Nephron progenitor cell (in vitro differentiated cells): ENCODE measurements at regions not wholly inside any gene's neighbourhood (a gene's known extent, or its start where the extent isn't known, plus 50 kb on each side); places are given as distances from the start of the nearest gene placed in this dataset.

ENCODE experiments used
- DNase-seq: peaks from one replicate; pipeline ENCODE4 v3.0.0; 2021
- H3K27ac Mint-ChIP-seq: 2 replicates; pipeline ENCODE4 v1.8.0; 2021; ENCODE audit warnings: mild to moderate bottlenecking, moderate library complexity, mixed read lengths
- H3K27me3 Mint-ChIP-seq: 2 replicates; pipeline ENCODE4 v1.8.0; 2021; ENCODE audit warnings: mild to moderate bottlenecking, low read depth, mixed read lengths; ENCODE audit not compliant: poor library complexity
- H3K36me3 Mint-ChIP-seq: 2 replicates; pipeline ENCODE4 v1.8.0; 2021; ENCODE audit warnings: low read depth, mixed read lengths
- H3K4me1 Mint-ChIP-seq: 2 replicates; pipeline ENCODE4 v1.8.0; 2021; ENCODE audit warnings: mixed read lengths
- H3K4me3 Mint-ChIP-seq: 2 replicates; pipeline ENCODE4 v1.8.0; 2021; ENCODE audit warnings: mild to moderate bottlenecking, moderate library complexity, mixed read lengths
- H3K9me3 Mint-ChIP-seq: 2 replicates; pipeline ENCODE4 v1.8.0; 2021; ENCODE audit warnings: mild to moderate bottlenecking, moderate library complexity, mixed read lengths
- TF ChIP-seq, protein P1 (sequence below): fragments of 200-600 bp; sonication (generic); IDR thresholded peaks from 2 replicates; pipeline ENCODE4 v1.5.0; 2021; ENCODE audit warnings: antibody characterized with exemption

GRCh38 chr5:174231956-174232487, 186.5 kb downstream of the NSG2 start:
- no peak overlapping the region for H3K27ac Mint-ChIP-seq
- peaks cover 16% of the 10 kb centered on the region for H3K27me3 Mint-ChIP-seq
- no peak for DNase-seq
- no peaks in the 10 kb centered on the region for H3K9me3 Mint-ChIP-seq
- H3K36me3 Mint-ChIP-seq: no peaks in the 10 kb centered on the region
- H3K4me1 Mint-ChIP-seq: peaks cover 7% of the 10 kb centered on the region
- no peak overlapping the region for H3K4me3 Mint-ChIP-seq
- TF ChIP-seq, protein P1, sequence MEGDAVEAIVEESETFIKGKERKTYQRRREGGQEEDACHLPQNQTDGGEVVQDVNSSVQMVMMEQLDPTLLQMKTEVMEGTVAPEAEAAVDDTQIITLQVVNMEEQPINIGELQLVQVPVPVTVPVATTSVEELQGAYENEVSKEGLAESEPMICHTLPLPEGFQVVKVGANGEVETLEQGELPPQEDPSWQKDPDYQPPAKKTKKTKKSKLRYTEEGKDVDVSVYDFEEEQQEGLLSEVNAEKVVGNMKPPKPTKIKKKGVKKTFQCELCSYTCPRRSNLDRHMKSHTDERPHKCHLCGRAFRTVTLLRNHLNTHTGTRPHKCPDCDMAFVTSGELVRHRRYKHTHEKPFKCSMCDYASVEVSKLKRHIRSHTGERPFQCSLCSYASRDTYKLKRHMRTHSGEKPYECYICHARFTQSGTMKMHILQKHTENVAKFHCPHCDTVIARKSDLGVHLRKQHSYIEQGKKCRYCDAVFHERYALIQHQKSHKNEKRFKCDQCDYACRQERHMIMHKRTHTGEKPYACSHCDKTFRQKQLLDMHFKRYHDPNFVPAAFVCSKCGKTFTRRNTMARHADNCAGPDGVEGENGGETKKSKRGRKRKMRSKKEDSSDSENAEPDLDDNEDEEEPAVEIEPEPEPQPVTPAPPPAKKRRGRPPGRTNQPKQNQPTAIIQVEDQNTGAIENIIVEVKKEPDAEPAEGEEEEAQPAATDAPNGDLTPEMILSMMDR: no peak

DNA sequence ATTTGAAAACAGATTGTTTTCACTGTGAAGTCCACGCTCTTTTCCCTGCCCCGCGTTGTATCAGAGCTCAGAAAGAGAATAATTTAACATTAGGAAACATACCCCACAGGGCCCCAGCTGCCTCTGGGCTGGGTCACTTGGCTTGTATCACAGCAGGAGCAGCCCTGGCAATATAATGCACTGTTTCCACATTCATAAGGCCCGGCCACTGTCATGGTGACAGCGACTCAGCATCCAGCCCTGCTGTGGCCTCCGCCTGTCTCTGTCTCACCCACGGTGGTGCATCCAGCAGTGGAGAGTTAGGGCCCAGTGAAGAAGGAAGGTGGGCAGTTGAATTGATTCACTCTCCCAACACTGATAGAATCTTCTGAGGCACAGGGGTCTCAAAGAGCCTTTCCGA, 188.9 kb downstream of the NSG2 start:
- TF ChIP-seq, protein P1: no peak
- no peaks in the 10 kb centered on the region for H3K4me1 Mint-ChIP-seq
- H3K9me3 Mint-ChIP-seq: peaks cover 4% of the 10 kb centered on the region
- H3K27ac Mint-ChIP-seq: no peak overlapping the region
- no peaks in the 10 kb centered on the region for H3K36me3 Mint-ChIP-seq
- no peak for DNase-seq
- H3K4me3 Mint-ChIP-seq: no peak overlapping the region
- H3K27me3 Mint-ChIP-seq: peaks cover 16% of the 10 kb centered on the region

- no peak for DNase-seq
- Mint-ChIP-seq H3K4me3 (no peak overlapping the region), H3K27ac (no peak overlapping the region), H3K4me1 (no peaks in the 10 kb centered on the region), H3K36me3 (no peaks in the 10 kb centered on the region), H3K9me3 (peaks cover 6% of the 10 kb centered on the region), H3K27me3 (peaks cover 13% of the 10 kb centered on the region)
- TF ChIP-seq, protein P1: no peak
Measured at GRCh38 chr5:174235221-174236011, 189.9 kb downstream of the NSG2 start.

GRCh38 chr5:174236070-174236469, 190.6 kb downstream of the NSG2 start:
- H3K27me3 Mint-ChIP-seq: peaks cover 13% of the 10 kb centered on the region
- peaks cover 6% of the 10 kb centered on the region for H3K9me3 Mint-ChIP-seq
- TF ChIP-seq, protein P1: no peak
- H3K27ac Mint-ChIP-seq: no peak overlapping the region
- DNase-seq: no peak
- H3K4me3 Mint-ChIP-seq: no peak overlapping the region
- no peaks in the 10 kb centered on the region for H3K36me3 Mint-ChIP-seq
- H3K4me1 Mint-ChIP-seq: no peaks in the 10 kb centered on the region

DNA sequence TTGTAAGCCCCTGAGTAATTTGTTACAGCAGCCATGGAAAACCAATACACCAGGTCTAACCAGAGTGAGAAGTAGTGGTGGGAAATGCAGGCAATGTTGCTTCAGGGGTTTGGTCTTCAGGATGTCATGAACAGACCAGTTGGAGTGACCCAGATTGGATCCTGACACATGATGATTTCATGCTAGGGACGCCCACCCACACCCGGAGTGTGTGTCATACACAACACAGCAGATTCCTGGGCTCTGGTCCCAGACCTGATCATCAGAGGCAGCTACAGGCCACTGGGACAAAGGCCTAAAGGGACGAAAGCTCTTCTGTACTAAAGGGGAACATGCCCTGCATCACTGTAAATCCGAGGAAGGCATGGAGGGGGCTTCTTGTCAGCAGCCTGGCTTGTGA, 194.2 kb downstream of the NSG2 start:
- Mint-ChIP-seq H3K27me3 (peaks cover 6% of the 10 kb centered on the region), H3K36me3 (no peaks in the 10 kb centered on the region), H3K4me3 (no peak overlapping the region), H3K9me3 (peaks cover 17% of the 10 kb centered on the region), H3K27ac (no peak overlapping the region), H3K4me1 (no peaks in the 10 kb centered on the region)
- no peak for DNase-seq
- TF ChIP-seq, protein P1: no peak

- Mint-ChIP-seq H3K4me1 (peaks cover 24% of the 10 kb centered on the region), H3K9me3 (peaks cover 17% of the 10 kb centered on the region), H3K27me3 (peaks cover 3% of the 10 kb centered on the region), H3K4me3 (no peak overlapping the region), H3K36me3 (no peaks in the 10 kb centered on the region), H3K27ac (no peak overlapping the region)
- DNase-seq: no peak
- TF ChIP-seq, protein P1: no peak
Measured at GRCh38 chr5:174242573-174242972, 197.1 kb downstream of the NSG2 start.
